NCI-H345 treated with DMSO at 0.1 percent for 48 hours (cell line): ENCODE measurements at regions not wholly inside any gene's neighbourhood (a gene's known extent, or its start where the extent isn't known, plus 50 kb on each side); places are given as distances from the start of the nearest gene placed in this dataset.
"Not testable (repeated sequence)": the region's sequence is repeated elsewhere in the genome, so short reads cannot be mapped to it uniquely, and the experiment has no call there.

Experiments used
- DNase-seq: peaks from one replicate; lab custom pipeline; 2025; ENCODE audit not compliant: unreplicated experiment; lab: John Stamatoyannopoulos, UW

GRCh38 chr17:47066841-47067682 lies 88.0 kb upstream of the RPRML start:
- DNase-seq, result peak; percentile 76

GRCh38 chr17:47066095-47066494 lies 87.0 kb upstream of the RPRML start:
- no peak for DNase-seq

DNA sequence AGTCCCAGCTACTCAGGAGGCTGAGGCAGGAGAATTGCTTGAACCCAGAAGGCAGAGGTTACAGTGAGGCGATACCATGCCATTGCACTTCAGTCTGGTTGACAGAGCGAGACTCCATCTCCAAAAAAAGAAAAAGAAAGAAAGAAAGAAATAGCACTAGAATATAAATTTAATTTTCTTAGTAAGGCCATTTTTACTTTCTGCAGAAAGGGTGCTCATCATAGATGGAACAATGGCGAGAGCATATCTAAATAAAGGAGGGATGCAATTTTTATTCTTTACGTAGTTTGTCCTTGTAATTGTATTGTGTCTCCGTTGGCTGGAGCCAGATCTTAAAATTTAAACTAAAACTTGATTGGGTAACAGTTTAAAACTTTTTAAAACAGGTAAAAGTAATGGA lies 85.6 kb upstream of the RPRML start:
- no peak for DNase-seq

DNA sequence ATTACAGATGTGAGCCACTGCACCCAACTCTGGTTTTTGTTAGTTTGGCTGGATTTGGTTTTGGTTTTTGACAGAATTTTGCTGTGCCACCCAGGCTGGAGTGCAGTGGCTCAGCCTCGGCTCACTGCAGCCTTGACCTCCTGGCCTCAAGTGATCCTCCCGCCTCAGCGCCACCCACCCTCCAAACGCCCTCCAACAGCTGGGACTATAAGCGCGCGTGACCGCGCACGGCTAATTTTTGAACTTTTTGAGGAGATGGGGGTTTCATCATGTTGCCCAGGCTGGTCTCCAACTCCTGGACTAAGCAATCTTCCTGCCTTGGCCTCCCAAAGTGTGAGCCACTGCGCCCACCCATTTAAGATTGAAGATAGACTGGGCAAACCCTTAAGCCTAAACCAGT lies 84.4 kb upstream of the RPRML start:
- no peak for DNase-seq

DNA sequence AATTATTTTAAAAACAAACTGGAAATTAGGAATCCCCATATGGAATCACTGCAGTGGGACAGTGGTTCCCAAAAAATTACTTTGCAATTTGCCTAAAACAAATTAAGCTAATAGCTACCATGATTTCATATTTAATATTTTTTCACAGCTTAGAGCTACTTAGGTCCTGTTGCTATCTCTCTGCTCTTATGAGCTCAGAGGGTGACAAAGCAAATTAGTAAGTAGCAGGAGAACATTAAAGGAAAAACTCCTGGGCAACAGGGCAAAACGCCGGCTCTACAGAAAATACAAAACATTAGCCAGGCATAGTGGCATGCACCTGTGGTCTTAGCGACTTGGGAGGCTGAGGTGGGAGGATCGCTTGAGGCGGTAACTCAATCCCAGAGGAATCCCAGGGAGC lies 83.8 kb upstream of the RPRML start:
- DNase-seq, result not testable (repeated sequence)

DNA sequence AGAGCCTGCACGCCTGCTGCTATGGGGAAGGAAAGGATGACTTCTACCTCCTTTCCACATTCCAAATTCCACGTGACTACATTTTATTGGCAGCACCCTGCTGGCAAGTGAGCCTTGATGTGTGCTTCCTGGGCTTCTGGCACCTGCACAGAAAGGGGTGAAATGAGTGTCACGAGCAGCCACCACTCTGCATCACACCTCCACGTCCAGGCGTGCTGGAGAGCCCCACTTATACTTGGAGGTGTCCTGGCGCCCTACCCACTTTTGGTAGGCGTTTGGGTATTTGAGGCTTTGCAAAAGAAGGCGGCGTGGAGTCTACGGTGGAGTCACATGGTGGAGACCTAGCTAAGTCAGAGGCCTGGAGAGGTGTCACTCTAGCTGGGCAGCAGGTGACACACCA lies 81.0 kb upstream of the RPRML start:
- DNase-seq, result not testable (repeated sequence)

DNA sequence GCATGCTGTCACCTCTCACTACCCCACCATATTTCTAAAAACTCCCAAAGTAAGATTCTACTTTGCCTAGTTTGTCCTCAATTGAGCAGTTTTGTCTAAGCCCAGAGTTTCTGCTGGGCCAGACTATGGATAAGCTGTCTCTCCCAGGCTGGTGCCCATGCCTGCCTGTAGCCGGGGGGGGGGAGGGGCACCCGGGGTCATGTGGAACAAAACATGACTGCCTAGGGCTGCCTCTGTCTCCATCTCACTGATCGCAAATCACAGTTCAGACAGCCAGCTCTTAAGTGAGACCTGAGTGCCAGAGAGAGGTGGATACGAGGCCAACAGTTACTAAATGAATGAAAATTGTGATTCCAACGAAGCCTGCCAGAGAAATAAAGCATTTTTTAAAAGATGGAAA lies 78.8 kb upstream of the RPRML start:
- no peak for DNase-seq

- DNase-seq, result not testable (repeated sequence)
Measured at GRCh38 chr17:47057279-47057678, 78.2 kb upstream of the RPRML start.

DNA sequence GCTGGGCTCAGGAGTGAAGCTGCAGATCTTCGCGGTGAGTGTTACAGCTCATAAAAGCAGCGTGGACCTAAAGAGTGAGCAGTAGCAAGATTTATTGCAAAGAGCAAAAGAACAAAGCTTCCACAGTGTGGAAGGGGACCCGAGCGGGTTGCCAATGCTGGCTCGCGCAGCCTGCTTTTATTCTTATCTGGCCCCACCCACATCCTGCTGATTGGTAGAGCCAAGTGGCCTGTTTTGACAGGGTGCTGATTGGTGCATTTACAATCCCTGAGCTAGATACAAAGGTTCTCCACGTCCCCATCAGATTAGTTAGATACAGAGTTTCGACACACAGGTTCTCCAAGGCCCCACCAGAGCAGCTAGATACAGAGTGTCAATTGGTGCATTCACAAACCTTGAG lies 77.6 kb upstream of the RPRML start:
- not testable (repeated sequence) for DNase-seq
